ENCODE measurements at regions not wholly inside any gene's neighbourhood (a gene's known extent, or its start where the extent isn't known, plus 50 kb on each side); places are given as distances from the start of the nearest gene placed in this dataset.

GRCh38 chr6:153572371-153572770, 441.3 kb upstream of the RGS17 start:
- WGBS (ENCODE audit: insufficient coverage, low coverage, missing lambda C conversion rate): 1% methylated on average over 3 of the region's 3 CpGs
- Histone ChIP-seq H3K9ac (ENCODE audit: insufficient read depth in 1 of 2, low read depth in 2 of 2, low read length in 2 of 2) (no peak overlapping the region), H3K9me1 (ENCODE audit: control insufficient read depth, insufficient read depth, low read length) (no peaks in the 10 kb centered on the region), H3K79me2 (ENCODE audit: control insufficient read depth, insufficient read depth, low read length) (no peaks in the 10 kb centered on the region), H3K4me3 (no peak overlapping the region), H3K4me2 (ENCODE audit: insufficient read depth, low read length) (no peak overlapping the region), H4K20me1 (replicated peaks; ENCODE audit: control insufficient read depth, insufficient read depth, low read length) (no peaks in the 10 kb centered on the region), H3K27ac (ENCODE audit: extremely low read depth, low read depth, low read length) (no peak overlapping the region), H3K4me1 (replicated peaks in 1 of 2; ENCODE audit: control insufficient read depth in 2 of 2, insufficient read depth in 2 of 2, low read length in 2 of 2) (no peaks in the 10 kb centered on the region), H3K9me3 (replicated peaks; ENCODE audit: control insufficient read depth, insufficient read depth, low read depth, low read length) (no peaks in the 10 kb centered on the region; the same call in 1 of the 2 replicates), H3K36me3 (ENCODE audit: control insufficient read depth, insufficient read depth, low read length) (no peaks in the 10 kb centered on the region), H2AFZ (ENCODE audit: low read depth, low read length) (no peak overlapping the region), H3K27me3 (ENCODE audit: control insufficient read depth in 2 of 2, insufficient read depth in 2 of 2, low read length in 2 of 2) (no peaks in the 10 kb centered on the region)
- BruUV-seq (replicated peaks): no TSS peak
- no peak for DNase-seq (ENCODE audit: extremely low read depth in 1 of 4, low spot score in 3 of 4)
- ChIA-PET POLR2A (no interaction called here), CTCF (ENCODE audit: low intra/inter-chr PET ratio) (no interaction called here)
- intact Hi-C loops (cut with micrococcal nuclease): no loop called here
- no peak for FAIRE-seq
- no peak for ATAC-seq
- TF ChIP-seq ZNF445 (CRISPR knock-in tag; IDR thresholded peaks at IDR 0.05; ENCODE audit: low read depth) (no peak), DACH1 (IDR thresholded peaks at IDR 0.05; ENCODE audit: partially characterized antibody) (no peak), PTTG1 (tag; IDR thresholded peaks at IDR 0.05; ENCODE audit: low read depth) (no peak), ZNF518B (CRISPR knock-in tag; IDR thresholded peaks at IDR 0.05) (no peak), ARNT (IDR thresholded peaks at IDR 0.05) (no peak), NR1H2 (CRISPR knock-in tag; IDR thresholded peaks at IDR 0.05) (no peak), ZFP1 (CRISPR knock-in tag; IDR thresholded peaks at IDR 0.05) (no peak), ZBTB9 (CRISPR knock-in tag; IDR thresholded peaks at IDR 0.05) (no peak), BCL6 (CRISPR knock-in tag; IDR thresholded peaks at IDR 0.05) (no peak), CBX8 (IDR thresholded peaks at IDR 0.05; ENCODE audit: borderline replicate concordance, extremely low read depth, low read depth, low read length, poor library complexity, severe bottlenecking) (no peak), ESRRB (CRISPR knock-in tag; IDR thresholded peaks at IDR 0.05; ENCODE audit: borderline replicate concordance) (no peak), JUND (IDR thresholded peaks at IDR 0.05; ENCODE audit: borderline replicate concordance, low read depth, low read length) (no peak), JUND (tag; IDR thresholded peaks at IDR 0.05; ENCODE audit: borderline replicate concordance, low read depth, low read length) (no peak), HES1 (IDR thresholded peaks at IDR 0.05; ENCODE audit: low read depth) (no peak), THRAP3 (IDR thresholded peaks at IDR 0.05; ENCODE audit: borderline replicate concordance) (no peak)
- in situ Hi-C loops (cut with MboI): no loop called here
